ENCODE measurements at regions not wholly inside any gene's neighbourhood (a gene's known extent, or its start where the extent isn't known, plus 50 kb on each side); places are given as distances from the start of the nearest gene placed in this dataset.
A peak's percentile ranks its signal among the peaks of the same experiment; 100 is the strongest.

DNA sequence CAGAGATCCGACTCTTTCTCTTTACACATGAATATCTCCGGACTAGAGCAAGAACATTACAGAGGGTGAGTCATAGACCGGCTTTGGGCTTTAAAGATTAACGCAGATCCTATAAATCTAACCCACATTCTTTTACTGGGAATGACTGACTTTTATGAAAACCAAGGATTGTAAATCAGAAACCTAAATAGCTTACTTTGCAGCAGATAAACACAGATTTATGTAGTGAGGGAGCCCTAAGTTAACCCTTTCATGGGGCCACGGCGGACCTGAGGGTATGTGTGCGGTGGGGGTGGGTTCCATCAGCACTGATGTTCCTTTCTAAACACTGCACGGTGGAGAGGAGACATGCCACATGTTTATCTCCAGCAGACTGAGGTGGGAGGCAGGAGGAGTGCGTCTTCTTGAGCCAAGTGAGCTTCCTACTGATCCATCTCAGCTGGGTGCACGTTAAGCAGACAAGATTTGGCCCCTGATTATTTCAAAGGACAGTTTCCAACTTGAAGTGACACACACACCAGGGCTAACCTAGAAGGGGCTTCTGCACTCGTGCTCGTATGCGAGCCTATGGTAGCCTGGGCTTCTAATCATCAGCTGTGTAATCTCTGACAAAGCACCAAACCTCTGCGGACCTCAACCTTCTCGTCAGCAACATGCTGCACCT, 127.6 kb downstream of the WDR11 start:
- Histone ChIP-seq H3K4me2 (ENCODE audit: low read length) (peak overlapping the region; percentile 72), H3K9me2 (ENCODE audit: insufficient read depth) (no peaks in the 10 kb centered on the region), H3K9me3 (ENCODE audit: control insufficient read depth in 1 of 2, insufficient read depth in 1 of 2, low read depth in 1 of 2, low read length in 2 of 2) (no peaks in the 10 kb centered on the region), H3K4me3 (replicated peaks in 1 of 2; ENCODE audit: low read depth in 1 of 2, low read length in 2 of 2) (peak overlapping the region; percentile 36 to 52), H3K4me1 (ENCODE audit: control insufficient read depth in 1 of 2, insufficient read depth in 2 of 2, low read length in 2 of 2) (peaks cover 7 to 18% of the 10 kb centered on the region in 2 experiments; a peak in 3 of 4 replicates), H3K9ac (ENCODE audit: low read length) (0 out of 2 replicates have a peak overlapping the region, but pooled peaks have one; percentile 3), H3K36me3 (ENCODE audit: control insufficient read depth in 1 of 2, insufficient read depth in 2 of 2, low read length in 2 of 2) (no peaks in the 10 kb centered on the region), H4K20me1 (ENCODE audit: insufficient read depth) (no peaks in the 10 kb centered on the region), H3K27me3 (ENCODE audit: insufficient read depth, low read length) (peaks cover 7% of the 10 kb centered on the region; the same call in 1 of the 2 replicates), H2AFZ (ENCODE audit: low read depth, low read length, poor library complexity, severe bottlenecking) (peak overlapping the region; percentile 99), H3K27ac (ENCODE audit: low read depth, low read length) (no peak overlapping the region), H3K79me2 (ENCODE audit: insufficient read depth, low read length) (no peaks in the 10 kb centered on the region)
- no TSS peak for BruUV-seq (replicated peaks)
- TF ChIP-seq, protein P1, sequence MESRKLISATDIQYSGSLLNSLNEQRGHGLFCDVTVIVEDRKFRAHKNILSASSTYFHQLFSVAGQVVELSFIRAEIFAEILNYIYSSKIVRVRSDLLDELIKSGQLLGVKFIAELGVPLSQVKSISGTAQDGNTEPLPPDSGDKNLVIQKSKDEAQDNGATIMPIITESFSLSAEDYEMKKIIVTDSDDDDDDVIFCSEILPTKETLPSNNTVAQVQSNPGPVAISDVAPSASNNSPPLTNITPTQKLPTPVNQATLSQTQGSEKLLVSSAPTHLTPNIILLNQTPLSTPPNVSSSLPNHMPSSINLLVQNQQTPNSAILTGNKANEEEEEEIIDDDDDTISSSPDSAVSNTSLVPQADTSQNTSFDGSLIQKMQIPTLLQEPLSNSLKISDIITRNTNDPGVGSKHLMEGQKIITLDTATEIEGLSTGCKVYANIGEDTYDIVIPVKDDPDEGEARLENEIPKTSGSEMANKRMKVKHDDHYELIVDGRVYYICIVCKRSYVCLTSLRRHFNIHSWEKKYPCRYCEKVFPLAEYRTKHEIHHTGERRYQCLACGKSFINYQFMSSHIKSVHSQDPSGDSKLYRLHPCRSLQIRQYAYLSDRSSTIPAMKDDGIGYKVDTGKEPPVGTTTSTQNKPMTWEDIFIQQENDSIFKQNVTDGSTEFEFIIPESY (IDR thresholded peaks at IDR 0.05; ENCODE audit: extremely low read depth, insufficient replicate concordance, low read length) = no peak
- TF ChIP-seq ZFX (IDR thresholded peaks at IDR 0.05) (no peak), JUND (IDR thresholded peaks at IDR 0.05) (no peak), EZH2phosphoT487 (IDR thresholded peaks at IDR 0.05; ENCODE audit: borderline replicate concordance) (no peak), SIN3A (IDR thresholded peaks at IDR 0.05; ENCODE audit: low read depth) (no peak), ZNF274 (IDR thresholded peaks at IDR 0.05; ENCODE audit: low read depth, low read length) (no peak), SRF (IDR thresholded peaks at IDR 0.05; ENCODE audit: low read depth) (no peak), POLR2AphosphoS5 (IDR thresholded peaks at IDR 0.05; ENCODE audit: low read depth, low read length) (no peak), TCF7L2 (IDR thresholded peaks at IDR 0.05; ENCODE audit: borderline replicate concordance, extremely low read depth, insufficient read depth, insufficient read length) (no peak), FOSL1 (IDR thresholded peaks at IDR 0.05; ENCODE audit: low read depth) (no peak), POLR2A (IDR thresholded peaks at IDR 0.05; ENCODE audit: borderline replicate concordance, extremely low read depth, insufficient read depth, insufficient read length) (no peak), EGR1 (IDR thresholded peaks at IDR 0.05; ENCODE audit: low read depth) (no peak), RAD21 (IDR thresholded peaks at IDR 0.05; ENCODE audit: low read depth) (no peak), SP1 (IDR thresholded peaks at IDR 0.05; ENCODE audit: low read depth) (no peak), EZH2 (IDR thresholded peaks at IDR 0.05) (no peak)
- TF ChIP-seq, protein P2, sequence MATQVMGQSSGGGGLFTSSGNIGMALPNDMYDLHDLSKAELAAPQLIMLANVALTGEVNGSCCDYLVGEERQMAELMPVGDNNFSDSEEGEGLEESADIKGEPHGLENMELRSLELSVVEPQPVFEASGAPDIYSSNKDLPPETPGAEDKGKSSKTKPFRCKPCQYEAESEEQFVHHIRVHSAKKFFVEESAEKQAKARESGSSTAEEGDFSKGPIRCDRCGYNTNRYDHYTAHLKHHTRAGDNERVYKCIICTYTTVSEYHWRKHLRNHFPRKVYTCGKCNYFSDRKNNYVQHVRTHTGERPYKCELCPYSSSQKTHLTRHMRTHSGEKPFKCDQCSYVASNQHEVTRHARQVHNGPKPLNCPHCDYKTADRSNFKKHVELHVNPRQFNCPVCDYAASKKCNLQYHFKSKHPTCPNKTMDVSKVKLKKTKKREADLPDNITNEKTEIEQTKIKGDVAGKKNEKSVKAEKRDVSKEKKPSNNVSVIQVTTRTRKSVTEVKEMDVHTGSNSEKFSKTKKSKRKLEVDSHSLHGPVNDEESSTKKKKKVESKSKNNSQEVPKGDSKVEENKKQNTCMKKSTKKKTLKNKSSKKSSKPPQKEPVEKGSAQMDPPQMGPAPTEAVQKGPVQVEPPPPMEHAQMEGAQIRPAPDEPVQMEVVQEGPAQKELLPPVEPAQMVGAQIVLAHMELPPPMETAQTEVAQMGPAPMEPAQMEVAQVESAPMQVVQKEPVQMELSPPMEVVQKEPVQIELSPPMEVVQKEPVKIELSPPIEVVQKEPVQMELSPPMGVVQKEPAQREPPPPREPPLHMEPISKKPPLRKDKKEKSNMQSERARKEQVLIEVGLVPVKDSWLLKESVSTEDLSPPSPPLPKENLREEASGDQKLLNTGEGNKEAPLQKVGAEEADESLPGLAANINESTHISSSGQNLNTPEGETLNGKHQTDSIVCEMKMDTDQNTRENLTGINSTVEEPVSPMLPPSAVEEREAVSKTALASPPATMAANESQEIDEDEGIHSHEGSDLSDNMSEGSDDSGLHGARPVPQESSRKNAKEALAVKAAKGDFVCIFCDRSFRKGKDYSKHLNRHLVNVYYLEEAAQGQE (IDR thresholded peaks at IDR 0.05; ENCODE audit: low read depth) = no peak
- TF ChIP-seq, protein P3, sequence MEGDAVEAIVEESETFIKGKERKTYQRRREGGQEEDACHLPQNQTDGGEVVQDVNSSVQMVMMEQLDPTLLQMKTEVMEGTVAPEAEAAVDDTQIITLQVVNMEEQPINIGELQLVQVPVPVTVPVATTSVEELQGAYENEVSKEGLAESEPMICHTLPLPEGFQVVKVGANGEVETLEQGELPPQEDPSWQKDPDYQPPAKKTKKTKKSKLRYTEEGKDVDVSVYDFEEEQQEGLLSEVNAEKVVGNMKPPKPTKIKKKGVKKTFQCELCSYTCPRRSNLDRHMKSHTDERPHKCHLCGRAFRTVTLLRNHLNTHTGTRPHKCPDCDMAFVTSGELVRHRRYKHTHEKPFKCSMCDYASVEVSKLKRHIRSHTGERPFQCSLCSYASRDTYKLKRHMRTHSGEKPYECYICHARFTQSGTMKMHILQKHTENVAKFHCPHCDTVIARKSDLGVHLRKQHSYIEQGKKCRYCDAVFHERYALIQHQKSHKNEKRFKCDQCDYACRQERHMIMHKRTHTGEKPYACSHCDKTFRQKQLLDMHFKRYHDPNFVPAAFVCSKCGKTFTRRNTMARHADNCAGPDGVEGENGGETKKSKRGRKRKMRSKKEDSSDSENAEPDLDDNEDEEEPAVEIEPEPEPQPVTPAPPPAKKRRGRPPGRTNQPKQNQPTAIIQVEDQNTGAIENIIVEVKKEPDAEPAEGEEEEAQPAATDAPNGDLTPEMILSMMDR (IDR thresholded peaks at IDR 0.05 in 2 of 3, conservative IDR thresholded peaks at IDR 0.05 in 1 of 3; ENCODE audit: borderline replicate concordance in 1 of 3, insufficient read depth in 1 of 3, low read depth in 2 of 3, low read length in 2 of 3) = no peak
- TF ChIP-seq, protein P4, sequence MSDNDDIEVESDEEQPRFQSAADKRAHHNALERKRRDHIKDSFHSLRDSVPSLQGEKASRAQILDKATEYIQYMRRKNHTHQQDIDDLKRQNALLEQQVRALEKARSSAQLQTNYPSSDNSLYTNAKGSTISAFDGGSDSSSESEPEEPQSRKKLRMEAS (IDR thresholded peaks at IDR 0.05) = no peak
- POLR2A ChIA-PET = no interaction called here
- CTCF ChIA-PET = interaction anchor here (0.7 to 1.0 kb wide), 2 partner anchors 35 to 91 kb away, joined by 3 read pairs; no protein-coding TSS in a partner anchor
- DNase-seq (ENCODE audit: low read depth, low spot score) = no peak
- RAD21 ChIA-PET (ENCODE audit: low non-redundant PET in 1 of 2, low total read pairs in 2 of 2, uncharacterized antibody in 2 of 2, unreplicated experiment in 2 of 2) = no interaction called here
- ATAC-seq = no peak; the same call in 1 of the 2 replicates
- intact Hi-C loops (cut with micrococcal nuclease) = no loop called here
